SU-DHL-6 (cell line): ENCODE measurements at regions not wholly inside any gene's neighbourhood (a gene's known extent, or its start where the extent isn't known, plus 50 kb on each side); places are given as distances from the start of the nearest gene placed in this dataset.

Source experiments
- H2AFZ ChIP-seq: fragments of 200-600 bp; sonication (generic); 2 replicates; pipeline ENCODE4 v1.6.1; 2014; ENCODE audit warnings: low read depth, mild to moderate bottlenecking, moderate library complexity, mixed read lengths, antibody characterized with exemption, low read length; ENCODE audit not compliant: severe bottlenecking
- H3F3A ChIP-seq: fragments of 200-600 bp; shearing (Covaris generic); 2 replicates; pipeline ENCODE4 v1.6.0; 2016; ENCODE audit warnings: antibody characterized with exemption, mild to moderate bottlenecking; ENCODE audit not compliant: insufficient read depth
- H3K27ac ChIP-seq: fragments of 200-600 bp; sonication (generic); 2 replicates; pipeline ENCODE4 v1.5.1; 2016; ENCODE audit warnings: low read depth, mild to moderate bottlenecking, low read length, moderate library complexity, mixed read lengths
- H3K27me3 ChIP-seq: fragments of 200-600 bp; sonication (generic), shearing (Covaris generic); 2 replicates; pipeline ENCODE4 v1.6.0; 2014; ENCODE audit warnings: mild to moderate bottlenecking, low read length
- H3K36me3 ChIP-seq: fragments of 200-600 bp; sonication (generic); 2 replicates; pipeline ENCODE4 v1.6.1; 2014; ENCODE audit warnings: mild to moderate bottlenecking, low read length, mixed read lengths
- H3K4me2 ChIP-seq: fragments of 300-600, 200-600 bp; shearing (Covaris generic), sonication (generic); 2 replicates; pipeline ENCODE4 v1.6.0; 2014; ENCODE audit warnings: low read length, low read depth, mild to moderate bottlenecking; ENCODE audit not compliant: poor library complexity, severe bottlenecking
- H3K4me3 ChIP-seq: fragments of 200-600 bp; sonication (generic); 2 replicates; pipeline ENCODE4 v1.5.1; 2014; ENCODE audit warnings: antibody characterized with exemption, low read length, mild to moderate bottlenecking, mixed read lengths; ENCODE audit not compliant: insufficient read depth, poor library complexity, severe bottlenecking
- H3K79me2 ChIP-seq: fragments of 200-600 bp; sonication (generic); 2 replicates; pipeline ENCODE4 v1.6.1; 2014; ENCODE audit warnings: mild to moderate bottlenecking, low read length, moderate library complexity; ENCODE audit not compliant: insufficient read depth
- H3K9ac ChIP-seq: fragments of 200-600 bp; sonication (generic); 2 replicates; pipeline ENCODE4 v1.7.0; 2014; ENCODE audit warnings: mild to moderate bottlenecking, low read length
- H3K9me2 ChIP-seq: fragments of 200-600 bp; sonication (generic); replicated peaks from 2 replicates; pipeline ENCODE4 v1.6.1; 2014; ENCODE audit warnings: low read length; ENCODE audit not compliant: insufficient read depth
- H3K9me3 ChIP-seq: fragments of 200-600 bp; sonication (generic); 2 replicates; pipeline ENCODE4 v1.6.1; 2014; ENCODE audit warnings: low read length, mixed read lengths; ENCODE audit not compliant: insufficient read depth
- H4K20me1 ChIP-seq: fragments of 200-600 bp; sonication (generic); 2 replicates; pipeline ENCODE4 v1.6.1; 2014; ENCODE audit warnings: low read depth, mild to moderate bottlenecking, antibody characterized with exemption, low read length, moderate library complexity, mixed read lengths
- EZH2phosphoT487 ChIP-seq: fragments of 200-600 bp; sonication (generic), shearing (Covaris generic); conservative IDR thresholded peaks from 2 replicates; pipeline ENCODE4 v1.6.1; 2018; ENCODE audit warnings: mild to moderate bottlenecking, antibody characterized with exemption, low read length, moderate library complexity, mixed read lengths
- TF ChIP-seq, protein P1 (sequence below): fragments of 200-600 bp; sonication (generic); IDR thresholded peaks from one replicate; pipeline ENCODE4 v1.5.1; 2017; ENCODE audit warnings: antibody characterized with exemption, mild to moderate bottlenecking, low read length, moderate library complexity; ENCODE audit not compliant: insufficient read depth, poor library complexity, severe bottlenecking

DNA sequence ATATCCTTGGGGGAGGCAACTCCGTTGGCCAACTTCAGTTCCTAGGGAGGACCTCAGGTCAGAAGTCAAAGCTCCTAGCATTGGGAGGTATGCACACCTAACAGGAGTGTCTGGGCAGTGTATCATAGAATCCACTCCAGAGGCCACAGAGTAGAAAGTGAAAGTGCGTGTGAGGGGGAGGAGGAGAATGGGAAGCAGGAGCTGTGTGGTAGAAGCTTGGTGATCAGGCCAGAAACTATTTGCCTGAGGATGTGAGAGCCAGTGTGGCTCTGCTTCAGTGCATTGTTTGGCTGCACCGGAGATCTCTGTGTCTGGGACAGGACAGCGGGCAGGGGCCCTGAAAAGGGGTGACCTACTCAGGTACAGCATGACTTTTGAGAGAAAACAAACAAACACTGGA lies 557.4 kb upstream of the VSTM2A start:
- Histone ChIP-seq H3K4me3 (no peak overlapping the region), H3K4me2 (no peak overlapping the region), H3K27ac (no peak overlapping the region), H3K9me2 (no peaks in the 10 kb centered on the region), H3K36me3 (no peaks in the 10 kb centered on the region), H3K27me3 (no peaks in the 10 kb centered on the region), H3K9ac (no peak overlapping the region), H3K79me2 (no peaks in the 10 kb centered on the region), H3K9me3 (no peaks in the 10 kb centered on the region), H4K20me1 (no peaks in the 10 kb centered on the region), H2AFZ (no peak overlapping the region), H3F3A (no peaks in the 10 kb centered on the region)
- TF ChIP-seq, protein P1, sequence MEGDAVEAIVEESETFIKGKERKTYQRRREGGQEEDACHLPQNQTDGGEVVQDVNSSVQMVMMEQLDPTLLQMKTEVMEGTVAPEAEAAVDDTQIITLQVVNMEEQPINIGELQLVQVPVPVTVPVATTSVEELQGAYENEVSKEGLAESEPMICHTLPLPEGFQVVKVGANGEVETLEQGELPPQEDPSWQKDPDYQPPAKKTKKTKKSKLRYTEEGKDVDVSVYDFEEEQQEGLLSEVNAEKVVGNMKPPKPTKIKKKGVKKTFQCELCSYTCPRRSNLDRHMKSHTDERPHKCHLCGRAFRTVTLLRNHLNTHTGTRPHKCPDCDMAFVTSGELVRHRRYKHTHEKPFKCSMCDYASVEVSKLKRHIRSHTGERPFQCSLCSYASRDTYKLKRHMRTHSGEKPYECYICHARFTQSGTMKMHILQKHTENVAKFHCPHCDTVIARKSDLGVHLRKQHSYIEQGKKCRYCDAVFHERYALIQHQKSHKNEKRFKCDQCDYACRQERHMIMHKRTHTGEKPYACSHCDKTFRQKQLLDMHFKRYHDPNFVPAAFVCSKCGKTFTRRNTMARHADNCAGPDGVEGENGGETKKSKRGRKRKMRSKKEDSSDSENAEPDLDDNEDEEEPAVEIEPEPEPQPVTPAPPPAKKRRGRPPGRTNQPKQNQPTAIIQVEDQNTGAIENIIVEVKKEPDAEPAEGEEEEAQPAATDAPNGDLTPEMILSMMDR: no peak
- no peak for TF ChIP-seq EZH2phosphoT487

DNA sequence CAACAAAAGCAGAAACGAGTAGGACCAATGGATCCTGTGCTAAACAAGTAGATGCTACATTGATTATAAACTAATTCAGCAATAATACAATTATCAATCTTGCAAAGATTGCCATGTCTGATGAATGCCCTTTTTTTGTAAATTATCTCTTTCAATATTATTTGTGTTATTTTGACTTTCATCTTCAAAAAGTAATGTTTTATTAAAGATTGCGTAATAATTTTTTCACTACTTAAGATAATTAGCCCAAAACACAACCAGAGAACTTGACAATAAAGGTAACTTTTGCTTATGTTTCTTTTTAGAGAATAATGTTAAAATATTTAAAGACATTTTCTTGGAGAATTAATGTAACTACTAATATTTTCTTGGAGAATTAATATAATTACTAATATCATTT lies 553.8 kb upstream of the VSTM2A start:
- no peak overlapping the region for H2AFZ ChIP-seq
- TF ChIP-seq, protein P1: no peak
- no peak overlapping the region for H3K9ac ChIP-seq
- no peak overlapping the region for H3K27ac ChIP-seq
- H3K9me2 ChIP-seq: no peaks in the 10 kb centered on the region
- no peaks in the 10 kb centered on the region for H4K20me1 ChIP-seq
- H3K36me3 ChIP-seq: no peaks in the 10 kb centered on the region
- no peaks in the 10 kb centered on the region for H3K27me3 ChIP-seq
- H3K9me3 ChIP-seq: no peaks in the 10 kb centered on the region
- no peaks in the 10 kb centered on the region for H3K79me2 ChIP-seq
- H3K4me3 ChIP-seq: no peak overlapping the region
- no peaks in the 10 kb centered on the region for H3F3A ChIP-seq
- no peak overlapping the region for H3K4me2 ChIP-seq

DNA sequence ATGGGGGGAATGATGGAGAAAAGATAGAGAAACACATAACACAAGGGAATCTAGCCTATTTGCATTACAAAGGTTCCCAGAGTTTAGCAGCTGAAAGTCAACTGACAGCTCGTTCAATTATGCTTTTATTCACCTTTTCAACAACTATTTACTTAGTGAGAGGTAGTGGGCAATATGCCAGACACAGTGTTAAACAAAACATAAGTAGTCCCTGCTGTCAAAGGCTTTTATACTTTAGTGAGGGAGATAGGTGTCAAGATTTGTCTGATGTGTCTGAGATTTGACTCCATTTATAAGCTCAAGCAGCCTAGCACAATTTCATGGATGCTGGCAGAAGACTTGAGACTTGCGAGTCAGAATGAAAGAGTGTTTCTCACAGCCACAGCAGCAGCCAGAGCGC lies 549.0 kb upstream of the VSTM2A start:
- Histone ChIP-seq H3K36me3 (no peaks in the 10 kb centered on the region), H3K4me2 (no peak overlapping the region), H3K27ac (no peak overlapping the region), H3K9me3 (no peaks in the 10 kb centered on the region), H3K4me3 (no peak overlapping the region), H3K9ac (no peak overlapping the region), H2AFZ (no peak overlapping the region), H3K9me2 (no peaks in the 10 kb centered on the region), H3F3A (no peaks in the 10 kb centered on the region), H3K79me2 (no peaks in the 10 kb centered on the region), H4K20me1 (no peaks in the 10 kb centered on the region), H3K27me3 (no peaks in the 10 kb centered on the region)
- TF ChIP-seq EZH2phosphoT487: no peak
- TF ChIP-seq, protein P1: no peak

DNA sequence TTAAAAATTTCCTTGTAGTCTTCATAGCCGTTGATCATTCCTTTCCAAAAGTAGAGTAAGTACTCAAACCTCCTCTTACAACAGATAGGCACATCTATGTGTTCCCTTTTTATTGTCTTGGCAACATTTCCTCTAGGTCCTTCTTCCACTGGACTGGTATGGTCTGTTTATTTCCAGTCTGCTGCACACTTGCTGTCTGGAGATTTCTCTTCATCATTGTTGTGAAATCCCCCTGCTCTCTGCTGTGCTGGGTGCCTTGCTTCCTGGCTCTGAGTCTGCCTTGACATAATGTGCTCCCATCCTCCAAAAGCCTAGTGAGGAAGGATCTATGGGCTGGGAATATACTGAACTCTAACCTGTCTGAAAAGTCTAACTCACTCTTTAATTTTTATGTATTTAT lies 545.3 kb upstream of the VSTM2A start:
- Histone ChIP-seq H3K9me2 (no peaks in the 10 kb centered on the region), H3F3A (no peaks in the 10 kb centered on the region), H4K20me1 (no peaks in the 10 kb centered on the region), H3K27me3 (no peaks in the 10 kb centered on the region), H3K9ac (no peak overlapping the region), H3K79me2 (no peaks in the 10 kb centered on the region), H2AFZ (no peak overlapping the region), H3K27ac (no peak overlapping the region), H3K4me2 (no peak overlapping the region), H3K36me3 (no peaks in the 10 kb centered on the region), H3K9me3 (no peaks in the 10 kb centered on the region), H3K4me3 (no peak overlapping the region)
- TF ChIP-seq, protein P1: no peak
- TF ChIP-seq EZH2phosphoT487: no peak
